Colonic mucosa (tissue), 4 donors: ENCODE measurements at regions not wholly inside any gene's neighbourhood (a gene's known extent, or its start where the extent isn't known, plus 50 kb on each side); places are given as distances from the start of the nearest gene placed in this dataset.

Experiments
- DNase-seq: peaks from one replicate; pipeline ENCODE4 v3.0.0-alpha.2; 2020
- H3K27ac ChIP-seq: fragments of 200-600 bp; one replicate; pipeline ENCODE4 v1.8.0; 2021
- H3K27me3 ChIP-seq: fragments of 200-600 bp; one replicate; pipeline ENCODE4 v1.8.0; 2021
- H3K36me3 ChIP-seq: fragments of 200-600 bp; one replicate; pipeline ENCODE4 v1.8.0; 2021
- H3K4me1 ChIP-seq: fragments of 200-600 bp; one replicate; pipeline ENCODE4 v1.8.0; 2021; ENCODE audit warnings: mild to moderate bottlenecking
- H3K4me3 ChIP-seq: fragments of 200-600 bp; one replicate; pipeline ENCODE4 v1.8.0; 2021
- H3K9ac ChIP-seq, 2 donors: one replicate each; pipeline ENCODE4 v1.7.0; 2013; ENCODE audit warnings: control low read depth in 2 of 2, low read depth in 2 of 2, low read length in 2 of 2
- H3K9me3 ChIP-seq: fragments of 200-600 bp; one replicate; pipeline ENCODE4 v1.8.0; 2021
- CTCF ChIP-seq: fragments of 200-600 bp; IDR thresholded peaks from one replicate; pipeline ENCODE4 v1.8.0; 2022; ENCODE audit warnings: antibody characterized with exemption, mild to moderate bottlenecking
- intact Hi-C: fragments of 100-400 bp; cut with DNase I; formaldehyde crosslinking; loops from one replicate; pipeline ENCODE4 v1.14.1; 2022
- donor health status: healthy.
- donor health status: DM: no; HTN: no; CAD: no.
- donor health status: DM: no; HTN: no; CAD: no.

DNA sequence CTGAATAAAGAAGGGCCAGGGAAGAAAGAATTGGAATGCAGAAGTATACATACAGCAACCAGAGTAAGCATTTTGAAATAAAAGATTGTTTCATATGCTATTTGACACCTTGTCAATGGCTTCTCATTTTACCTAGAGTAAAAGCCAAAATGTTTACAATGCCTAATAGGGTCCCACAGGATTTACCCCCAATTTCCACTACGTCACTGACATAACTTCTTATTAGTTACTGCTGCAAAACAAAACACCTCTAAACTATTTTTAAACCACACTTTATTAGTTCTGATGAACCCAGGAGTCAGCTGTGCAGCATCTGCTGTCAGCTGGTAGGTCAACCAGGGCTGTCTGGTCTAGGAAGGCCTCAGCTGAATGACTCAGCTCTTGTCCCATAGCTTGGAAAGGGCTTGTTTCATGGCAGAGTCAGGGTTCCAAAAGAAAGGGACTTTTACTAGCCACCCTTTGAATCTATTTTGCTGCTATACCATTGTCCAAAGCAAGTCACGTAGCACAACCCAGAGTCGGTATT, 945.1 kb downstream of the EPHA3 start:
- no peak overlapping the region for H3K4me3 ChIP-seq
- no peak for TF ChIP-seq CTCF
- no peaks in the 10 kb centered on the region for H3K27me3 ChIP-seq
- no peaks in the 10 kb centered on the region for H3K9me3 ChIP-seq
- no peaks in the 10 kb centered on the region for H3K4me1 ChIP-seq
- intact Hi-C loops = no loop called here
- H3K36me3 ChIP-seq = no peaks in the 10 kb centered on the region
- H3K27ac ChIP-seq = no peak overlapping the region
- H3K9ac ChIP-seq = no peak overlapping the region
- no peak for DNase-seq

DNA sequence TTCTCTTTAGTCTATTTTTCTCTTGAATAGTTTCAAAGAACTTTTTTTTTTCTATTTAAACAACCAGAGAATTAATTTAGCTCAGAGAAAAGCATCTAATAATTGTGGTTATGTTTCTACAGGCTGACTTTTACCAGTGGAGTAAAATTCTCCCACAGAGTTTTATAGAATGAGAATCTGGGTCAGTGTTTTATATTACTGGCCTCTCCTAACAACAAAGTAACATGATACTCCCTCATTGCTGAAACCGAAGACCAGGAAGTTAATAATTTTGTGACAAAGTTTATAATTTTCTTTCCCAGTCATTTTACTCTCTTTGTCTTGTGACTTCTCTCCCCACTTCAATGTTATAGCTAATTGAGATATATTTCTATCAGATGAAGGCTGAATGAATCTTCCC, 946.9 kb downstream of the EPHA3 start:
- no peak for DNase-seq
- Histone ChIP-seq H3K36me3 (no peaks in the 10 kb centered on the region), H3K9ac (no peak overlapping the region), H3K9me3 (no peaks in the 10 kb centered on the region), H3K4me3 (no peak overlapping the region), H3K4me1 (no peaks in the 10 kb centered on the region), H3K27ac (no peak overlapping the region), H3K27me3 (no peaks in the 10 kb centered on the region)
- TF ChIP-seq CTCF = no peak
- intact Hi-C loops = no loop called here

DNA sequence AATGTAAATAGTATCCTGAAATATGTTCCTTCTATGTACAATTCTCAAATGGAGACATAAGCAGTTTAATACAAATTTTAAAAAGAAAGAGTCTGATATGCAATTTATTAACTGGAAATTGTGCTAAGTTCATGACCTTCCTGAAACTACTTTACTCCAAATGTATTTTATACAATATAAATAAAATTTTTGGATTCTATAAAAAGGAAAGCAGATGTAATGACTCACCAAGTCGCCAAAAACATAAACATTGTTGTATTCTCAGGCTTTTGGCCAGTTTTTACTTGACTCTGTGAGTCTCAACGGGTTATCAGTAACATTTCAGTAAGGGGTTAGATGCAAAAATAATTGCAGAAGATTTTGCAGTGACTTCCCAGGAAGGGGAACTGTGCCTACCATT, 948.2 kb downstream of the EPHA3 start:
- intact Hi-C loops = no loop called here
- no peaks in the 10 kb centered on the region for H3K4me1 ChIP-seq
- DNase-seq = no peak
- H3K36me3 ChIP-seq = no peaks in the 10 kb centered on the region
- no peak overlapping the region for H3K4me3 ChIP-seq
- no peak overlapping the region for H3K9ac ChIP-seq
- no peak overlapping the region for H3K27ac ChIP-seq
- TF ChIP-seq CTCF = no peak
- H3K9me3 ChIP-seq = no peaks in the 10 kb centered on the region
- H3K27me3 ChIP-seq = no peaks in the 10 kb centered on the region

GRCh38 chr3:90056281-90057032, 949.0 kb downstream of the EPHA3 start:
- no peak overlapping the region for H3K4me3 ChIP-seq
- H3K27ac ChIP-seq = no peak overlapping the region
- TF ChIP-seq CTCF = no peak
- no peak for DNase-seq
- no peaks in the 10 kb centered on the region for H3K36me3 ChIP-seq
- intact Hi-C loops = no loop called here
- H3K9me3 ChIP-seq = no peaks in the 10 kb centered on the region
- H3K4me1 ChIP-seq = no peaks in the 10 kb centered on the region
- no peak overlapping the region for H3K9ac ChIP-seq
- no peaks in the 10 kb centered on the region for H3K27me3 ChIP-seq

DNA sequence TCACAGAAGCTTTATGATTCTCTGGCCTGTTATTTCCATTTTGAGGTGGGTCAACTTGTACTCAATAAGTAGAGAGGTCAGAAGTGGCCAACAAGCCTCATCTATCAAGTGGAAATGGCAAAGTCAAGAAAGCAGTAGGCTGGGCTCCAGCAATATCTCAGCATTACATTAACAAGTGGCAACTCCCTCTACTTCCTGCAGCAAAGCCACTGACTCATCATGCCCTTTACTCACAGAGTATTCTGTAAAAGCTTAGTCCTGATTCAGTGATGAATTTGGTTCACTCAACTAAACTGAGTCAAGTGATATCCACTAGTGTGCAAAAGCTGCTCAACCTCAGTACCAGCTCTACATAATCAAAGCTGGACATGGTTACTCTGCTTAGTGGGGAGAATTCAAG, 954.6 kb downstream of the EPHA3 start:
- Histone ChIP-seq H3K36me3 (no peaks in the 10 kb centered on the region), H3K9ac (no peak overlapping the region), H3K27ac (no peak overlapping the region), H3K9me3 (no peaks in the 10 kb centered on the region), H3K27me3 (no peaks in the 10 kb centered on the region), H3K4me3 (no peak overlapping the region), H3K4me1 (no peaks in the 10 kb centered on the region)
- TF ChIP-seq CTCF = no peak
- intact Hi-C loops = no loop called here
- no peak for DNase-seq
